HepG2 (cell line): ENCODE measurements at regions not wholly inside any gene's neighbourhood (a gene's known extent, or its start where the extent isn't known, plus 50 kb on each side); places are given as distances from the start of the nearest gene placed in this dataset.
A peak's percentile ranks its signal among the peaks of the same experiment; 100 is the strongest.

ENCODE experiments used
- FOSL2 ChIP-seq: sonication (generic); formaldehyde crosslinking; IDR thresholded peaks from 2 replicates; pipeline ENCODE4 v1.4.0; 2020; ENCODE audit warnings: missing genetic modification reagents
- GTF3A ChIP-seq: sonication (generic); formaldehyde crosslinking; conservative IDR thresholded peaks from 2 replicates; pipeline ENCODE4 v1.4.0; 2020; ENCODE audit warnings: mild to moderate bottlenecking, missing genetic modification reagents
- KDM3A ChIP-seq: IDR thresholded peaks from 2 replicates; pipeline ENCODE4 v1.6.1; 2018; ENCODE audit warnings: low read depth, missing compliant biosample characterization
- KLF9 ChIP-seq: IDR thresholded peaks from 2 replicates; pipeline ENCODE4 v1.6.1; 2016; ENCODE audit warnings: low read depth
- NFATC3 ChIP-seq: sonication (generic); formaldehyde crosslinking; IDR thresholded peaks from 2 replicates; pipeline ENCODE4 v1.5.1; 2020; ENCODE audit warnings: mild to moderate bottlenecking, missing genetic modification reagents
- POLR2A ChIP-seq, 2 experiments: IDR thresholded peaks; 2 replicates each; pipeline ENCODE4 v1.6.1; 2011; ENCODE audit warnings: low read depth in 2 of 2, low read length in 2 of 2, mild to moderate bottlenecking in 1 of 2, moderate library complexity in 1 of 2; ENCODE audit not compliant: insufficient read depth in 1 of 2
- RERE ChIP-seq: IDR thresholded peaks from 2 replicates; pipeline ENCODE4 v1.6.1; 2016; ENCODE audit warnings: low read depth, missing genetic modification reagents, missing compliant biosample characterization
- SNAPC5 ChIP-seq: sonication (generic); formaldehyde crosslinking; IDR thresholded peaks from 2 replicates; pipeline ENCODE4 v1.8.1; 2023; ENCODE audit warnings: mild to moderate bottlenecking, missing genetic modification reagents, borderline replicate concordance
- SOX5 ChIP-seq: IDR thresholded peaks from 2 replicates; pipeline ENCODE4 v1.6.1; 2016; ENCODE audit warnings: borderline replicate concordance
- ZBTB25 ChIP-seq: IDR thresholded peaks from 2 replicates; pipeline ENCODE4 v1.6.1; 2018; ENCODE audit warnings: missing genetic modification reagents
- ZNF614 ChIP-seq: IDR thresholded peaks from 2 replicates; pipeline ENCODE4 v1.6.1; 2018; ENCODE audit warnings: missing biosample characterization, missing genetic modification reagents, inconsistent platforms, borderline replicate concordance
- ZNF704 ChIP-seq: sonication (generic); formaldehyde crosslinking; IDR thresholded peaks from 2 replicates; pipeline ENCODE4 v1.8.1; 2023; ENCODE audit warnings: mild to moderate bottlenecking, inconsistent platforms, moderate library complexity, missing genetic modification reagents, borderline replicate concordance
- ZNF770 ChIP-seq: sonication (generic); formaldehyde crosslinking; IDR thresholded peaks from 2 replicates; pipeline ENCODE4 v1.5.0; 2020; ENCODE audit warnings: mild to moderate bottlenecking, missing genetic modification reagents
- TF ChIP-seq, protein P1 (sequence below): sonication (generic); formaldehyde crosslinking; IDR thresholded peaks from 2 replicates; pipeline ENCODE4 v1.4.0; 2020; ENCODE audit warnings: missing genetic modification reagents
- TF ChIP-seq, protein P2 (sequence below): sonication (generic); formaldehyde crosslinking; IDR thresholded peaks from 2 replicates; pipeline ENCODE4 v1.5.1; 2020; ENCODE audit warnings: mild to moderate bottlenecking, moderate library complexity, missing genetic modification reagents

DNA sequence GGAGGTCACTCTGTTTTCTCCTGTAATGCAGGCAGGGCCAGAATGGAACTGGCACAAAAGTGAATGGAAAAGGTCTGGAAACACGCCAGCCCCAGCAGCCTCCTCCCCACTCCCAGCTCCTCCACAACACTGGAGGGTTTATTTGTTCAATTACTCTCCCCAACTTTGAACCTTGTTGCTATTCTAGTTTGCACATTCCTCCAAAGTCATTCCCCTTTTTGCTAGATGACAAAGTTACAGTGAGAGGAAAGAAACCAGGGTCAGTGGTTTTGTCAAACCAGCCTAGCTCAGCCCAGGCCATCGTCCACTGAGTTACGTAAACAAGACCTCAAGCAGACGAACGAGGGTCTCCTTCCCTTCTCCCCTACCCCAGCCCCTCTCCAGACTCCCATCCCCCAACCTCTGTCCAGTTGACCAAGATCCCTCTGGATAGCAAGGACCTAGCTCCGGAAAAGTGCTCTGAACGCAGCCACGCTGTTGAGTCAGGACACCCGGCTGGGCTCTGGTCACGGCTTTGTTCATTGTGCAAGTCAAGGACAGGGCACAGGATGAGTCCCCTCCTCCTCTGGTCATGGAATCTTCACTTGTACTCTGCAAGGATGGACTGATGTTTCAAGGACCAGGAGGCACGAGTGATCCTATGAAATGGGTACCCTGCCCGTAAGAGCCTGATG lies 180.0 kb downstream of the USP12 start (continued):
- TF ChIP-seq RERE (CRISPR knock-in tag) = peak; percentile 12; the same call in 1 of the 2 replicates
- TF ChIP-seq ZNF770 (CRISPR knock-in tag) = 0 out of 2 replicates have a peak, but pooled peaks have one; percentile 18
- peak in 1 of 2 experiments; percentile 79; a peak in 3 of 4 replicates for TF ChIP-seq POLR2A (IDR thresholded peaks at IDR 0.05; ENCODE audit: insufficient read depth in 1 of 2, low read depth in 2 of 2, low read length in 2 of 2)
- peak; percentile 47; the same call in 1 of the 2 replicates for TF ChIP-seq SOX5 (CRISPR knock-in tag)
- peak; percentile 55 for TF ChIP-seq FOSL2 (CRISPR knock-in tag)
- peak; percentile 67 for TF ChIP-seq ZBTB25 (CRISPR knock-in tag)
- no peak for TF ChIP-seq NFATC3 (CRISPR knock-in tag)
- TF ChIP-seq, protein P1, sequence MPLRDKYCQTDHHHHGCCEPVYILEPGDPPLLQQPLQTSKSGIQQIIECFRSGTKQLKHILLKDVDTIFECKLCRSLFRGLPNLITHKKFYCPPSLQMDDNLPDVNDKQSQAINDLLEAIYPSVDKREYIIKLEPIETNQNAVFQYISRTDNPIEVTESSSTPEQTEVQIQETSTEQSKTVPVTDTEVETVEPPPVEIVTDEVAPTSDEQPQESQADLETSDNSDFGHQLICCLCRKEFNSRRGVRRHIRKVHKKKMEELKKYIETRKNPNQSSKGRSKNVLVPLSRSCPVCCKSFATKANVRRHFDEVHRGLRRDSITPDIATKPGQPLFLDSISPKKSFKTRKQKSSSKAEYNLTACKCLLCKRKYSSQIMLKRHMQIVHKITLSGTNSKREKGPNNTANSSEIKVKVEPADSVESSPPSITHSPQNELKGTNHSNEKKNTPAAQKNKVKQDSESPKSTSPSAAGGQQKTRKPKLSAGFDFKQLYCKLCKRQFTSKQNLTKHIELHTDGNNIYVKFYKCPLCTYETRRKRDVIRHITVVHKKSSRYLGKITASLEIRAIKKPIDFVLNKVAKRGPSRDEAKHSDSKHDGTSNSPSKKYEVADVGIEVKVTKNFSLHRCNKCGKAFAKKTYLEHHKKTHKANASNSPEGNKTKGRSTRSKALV (CRISPR knock-in tag) = peak; percentile 43; the same call in 1 of the 2 replicates
- no peak for TF ChIP-seq KLF9
- no peak for TF ChIP-seq SNAPC5
- TF ChIP-seq ZNF614 (CRISPR knock-in tag) = no peak
- TF ChIP-seq GTF3A = no peak
- TF ChIP-seq ZNF704 = 0 out of 2 replicates have a peak, but pooled peaks have one; percentile 42
- TF ChIP-seq, protein P2, sequence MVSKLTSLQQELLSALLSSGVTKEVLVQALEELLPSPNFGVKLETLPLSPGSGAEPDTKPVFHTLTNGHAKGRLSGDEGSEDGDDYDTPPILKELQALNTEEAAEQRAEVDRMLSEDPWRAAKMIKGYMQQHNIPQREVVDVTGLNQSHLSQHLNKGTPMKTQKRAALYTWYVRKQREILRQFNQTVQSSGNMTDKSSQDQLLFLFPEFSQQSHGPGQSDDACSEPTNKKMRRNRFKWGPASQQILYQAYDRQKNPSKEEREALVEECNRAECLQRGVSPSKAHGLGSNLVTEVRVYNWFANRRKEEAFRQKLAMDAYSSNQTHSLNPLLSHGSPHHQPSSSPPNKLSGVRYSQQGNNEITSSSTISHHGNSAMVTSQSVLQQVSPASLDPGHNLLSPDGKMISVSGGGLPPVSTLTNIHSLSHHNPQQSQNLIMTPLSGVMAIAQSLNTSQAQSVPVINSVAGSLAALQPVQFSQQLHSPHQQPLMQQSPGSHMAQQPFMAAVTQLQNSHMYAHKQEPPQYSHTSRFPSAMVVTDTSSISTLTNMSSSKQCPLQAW (CRISPR knock-in tag) = peak; percentile 47; the same call in 1 of the 2 replicates
- TF ChIP-seq KDM3A = peak; percentile 43; the same call in 1 of the 2 replicates
